GM21526 (cell line): ENCODE measurements at regions not wholly inside any gene's neighbourhood (a gene's known extent, or its start where the extent isn't known, plus 50 kb on each side); places are given as distances from the start of the nearest gene placed in this dataset.

Experiments used
- ATAC-seq: cut with Tn5 transposase; IDR thresholded peaks from one replicate; pipeline ENCODE4 v1.9.1; 2021; ENCODE audit warnings: moderate library complexity; ENCODE audit not compliant: unreplicated experiment, low FRiP score

- ATAC-seq: peak; percentile 90
Measured at GRCh38 chr6:99091985-99092384, 144.2 kb upstream of the FBXL4 start.

- ATAC-seq: no peak
Measured at GRCh38 chr6:99080191-99080590, 132.4 kb upstream of the FBXL4 start.

DNA sequence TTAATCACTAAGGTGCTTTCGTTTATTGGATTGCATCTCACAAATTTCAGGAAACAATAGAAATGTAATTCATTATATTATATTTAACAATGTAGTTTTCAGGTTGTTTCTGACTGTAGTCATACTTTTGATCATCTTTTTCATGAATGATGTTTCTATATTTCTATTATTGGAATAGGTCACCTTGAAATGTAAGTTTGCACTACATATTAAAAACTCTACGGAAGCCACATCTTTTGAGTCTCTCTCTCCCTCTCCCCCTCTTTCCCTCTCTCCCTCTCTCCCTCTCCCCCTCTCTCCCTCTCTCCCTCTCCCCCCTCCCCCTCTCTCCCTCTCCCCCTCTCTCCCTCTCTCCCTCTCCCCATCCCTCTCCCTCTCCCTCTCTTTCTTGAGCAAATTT lies 131.3 kb upstream of the FBXL4 start:
- no peak for ATAC-seq

GRCh38 chr6:99073223-99073622 lies 125.5 kb upstream of the FBXL4 start:
- no peak for ATAC-seq

GRCh38 chr6:99066044-99066443 lies 118.3 kb upstream of the FBXL4 start:
- no peak for ATAC-seq

- ATAC-seq: no peak
Measured at GRCh38 chr6:99064834-99065233, 117.1 kb upstream of the FBXL4 start.

DNA sequence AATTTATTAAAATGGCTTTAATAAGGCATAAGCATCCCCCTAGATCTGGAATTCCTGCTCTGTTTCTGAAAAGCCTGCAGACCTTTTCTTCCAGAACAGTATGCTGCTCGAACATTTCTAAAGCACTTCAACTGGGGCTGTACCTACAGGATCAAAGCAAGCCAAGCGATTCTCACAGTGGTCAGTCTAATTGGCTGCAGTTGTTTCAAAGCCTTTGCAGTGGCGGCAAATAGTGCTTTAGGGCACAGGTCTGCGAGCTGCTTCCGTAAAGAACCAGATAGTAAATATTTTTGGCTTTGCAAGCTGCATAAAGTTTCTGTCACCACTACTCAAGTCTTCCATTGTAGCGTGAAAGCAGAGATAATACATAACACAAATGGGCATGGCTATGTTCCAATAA lies 88.9 kb upstream of the FBXL4 start:
- ATAC-seq: no peak

GRCh38 chr6:99032396-99032795 lies 84.7 kb upstream of the FBXL4 start:
- no peak for ATAC-seq

DNA sequence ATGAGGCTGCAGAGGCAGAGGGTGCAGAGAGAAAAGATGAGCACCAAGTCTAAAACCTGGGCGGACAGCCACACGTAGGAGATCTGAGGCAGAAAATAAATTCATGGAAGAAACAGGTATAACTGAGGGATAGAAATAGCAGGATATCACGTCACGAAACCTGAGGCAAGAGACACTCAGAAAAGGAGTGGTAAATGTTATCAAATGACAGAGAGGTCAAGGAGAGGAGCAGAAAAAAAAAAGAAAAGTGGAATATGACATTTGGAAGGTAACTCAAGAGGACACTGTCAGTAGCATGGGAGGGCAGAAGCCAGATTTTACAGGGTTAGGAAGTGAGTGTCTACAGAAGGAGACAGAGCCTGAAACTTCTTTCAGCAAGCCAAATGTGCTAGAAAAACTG lies 84.2 kb upstream of the FBXL4 start:
- ATAC-seq: no peak

DNA sequence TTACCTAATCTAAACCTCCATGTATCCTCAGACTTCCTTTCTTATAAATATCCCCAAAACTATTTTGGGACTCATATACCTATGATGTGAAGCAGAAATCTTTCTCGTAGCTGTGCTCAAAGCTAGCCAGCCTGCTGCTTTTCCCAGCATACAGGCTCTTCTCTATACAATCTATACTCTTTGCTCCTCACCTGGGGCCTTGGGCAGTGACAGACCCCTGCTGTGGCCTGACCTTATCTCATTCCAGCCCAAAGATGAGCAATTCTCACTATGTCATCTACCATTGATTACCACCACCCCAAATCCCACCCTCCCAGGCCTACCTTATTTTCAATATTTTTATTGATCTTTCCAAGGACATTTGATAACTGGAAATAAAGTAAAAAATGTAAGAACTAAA lies 83.2 kb upstream of the FBXL4 start:
- no peak for ATAC-seq

- ATAC-seq: no peak
Measured at GRCh38 chr6:99026135-99026534, 78.4 kb upstream of the FBXL4 start.

DNA sequence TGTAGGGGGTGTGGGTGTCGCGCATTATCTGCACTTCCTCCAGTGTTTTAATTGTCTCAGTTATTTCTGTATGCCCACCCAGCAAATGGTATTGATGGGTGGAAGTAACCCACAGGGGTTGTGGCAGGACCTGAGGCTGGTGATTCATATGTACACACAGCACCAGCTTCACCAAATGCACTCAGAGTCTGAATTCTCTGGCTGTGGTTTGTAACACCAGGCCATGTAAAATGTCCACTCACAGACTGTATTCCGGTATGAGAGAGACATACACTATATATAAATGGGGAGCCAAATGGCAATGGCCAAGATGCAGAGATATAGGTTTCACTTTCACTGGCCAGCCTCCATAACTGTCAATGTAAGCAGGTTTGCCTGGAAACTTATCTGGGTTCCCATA lies 76.3 kb upstream of the FBXL4 start:
- ATAC-seq: no peak

DNA sequence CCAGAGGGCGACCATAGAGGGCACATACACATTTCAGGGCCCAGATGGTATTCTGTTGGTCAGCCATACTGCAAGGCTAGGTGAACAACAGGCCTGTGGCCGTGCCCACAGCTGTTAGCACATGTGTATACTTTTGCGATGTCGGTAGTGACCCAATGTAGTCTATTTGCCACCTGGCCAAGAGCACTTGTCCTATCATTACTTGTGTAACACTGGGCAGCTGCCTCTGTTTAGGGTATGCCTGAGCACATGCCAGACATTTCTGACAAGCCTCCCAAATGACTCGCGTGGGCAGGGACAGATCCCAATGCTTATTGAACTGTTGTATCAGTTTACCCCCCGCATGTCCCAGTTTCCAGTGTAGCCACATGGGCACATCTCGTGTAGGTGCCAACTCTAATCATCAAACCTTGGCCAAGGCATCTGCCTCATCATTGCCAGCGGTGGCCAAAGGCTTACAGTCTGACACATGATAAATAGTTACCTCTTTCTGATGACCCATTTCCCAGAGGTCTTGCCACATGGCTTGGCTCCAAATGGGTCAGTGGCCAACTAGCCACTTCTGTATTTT lies 74.4 kb upstream of the FBXL4 start:
- ATAC-seq: no peak

DNA sequence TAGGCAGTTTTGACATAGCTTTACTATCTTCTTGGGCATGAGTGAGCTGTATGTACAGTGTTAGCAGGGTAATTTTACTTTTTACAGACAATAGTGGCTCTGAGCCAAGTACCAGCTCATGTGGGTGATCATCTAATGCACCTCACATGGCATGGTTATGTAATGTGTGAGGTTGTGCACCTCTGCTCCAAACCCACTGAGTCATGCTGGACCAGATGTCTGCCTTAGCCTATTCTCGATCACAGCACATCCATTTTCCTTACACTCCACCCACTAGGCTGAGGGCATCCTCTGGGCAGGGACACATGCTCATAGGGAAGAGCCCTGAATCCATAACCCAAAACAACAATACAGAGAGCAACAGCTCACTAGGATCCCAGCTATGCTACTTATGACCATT lies 71.6 kb upstream of the FBXL4 start:
- no peak for ATAC-seq

DNA sequence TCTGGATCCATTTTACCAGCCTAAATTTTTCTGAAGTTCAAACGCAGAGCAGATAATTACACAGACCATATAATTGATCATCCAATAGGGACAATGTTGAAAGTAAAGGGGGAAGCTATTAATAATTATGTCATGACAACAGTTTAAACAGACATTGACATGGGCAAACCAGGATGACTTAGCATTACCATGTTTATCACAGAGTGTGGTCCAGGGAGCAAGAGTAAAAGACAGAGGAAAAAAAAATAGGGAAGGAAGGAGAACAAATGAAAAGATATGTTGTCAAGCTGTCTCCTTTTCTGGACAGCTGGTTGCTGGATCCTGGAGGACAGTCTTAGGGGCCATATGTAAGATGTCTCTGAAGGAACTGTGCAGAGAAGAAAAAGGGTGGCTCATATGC lies 69.4 kb upstream of the FBXL4 start:
- no peak for ATAC-seq

DNA sequence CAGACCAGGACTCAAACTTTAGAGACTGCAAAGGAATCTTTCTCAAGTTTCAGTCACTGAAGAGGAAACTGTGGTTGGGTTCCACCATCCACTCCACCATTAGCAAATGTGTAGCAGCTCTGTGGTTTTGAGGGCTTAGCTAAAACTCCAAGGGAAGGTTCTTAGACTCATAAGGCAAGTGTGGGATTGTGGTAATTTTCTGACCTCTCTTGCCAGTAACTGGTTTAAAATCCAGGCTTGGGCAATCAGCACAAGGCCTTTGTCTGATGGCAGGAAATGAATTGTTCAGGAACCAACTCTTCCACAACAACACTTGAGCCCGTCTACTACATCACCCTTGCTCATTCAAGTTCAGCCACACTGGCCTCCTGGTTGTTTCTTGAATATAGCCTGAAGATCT lies 68.6 kb upstream of the FBXL4 start:
- ATAC-seq: no peak

- no peak for ATAC-seq
Measured at GRCh38 chr6:99014061-99014460, 66.3 kb upstream of the FBXL4 start.

GRCh38 chr6:99013661-99014060 lies 65.9 kb upstream of the FBXL4 start:
- ATAC-seq: no peak

DNA sequence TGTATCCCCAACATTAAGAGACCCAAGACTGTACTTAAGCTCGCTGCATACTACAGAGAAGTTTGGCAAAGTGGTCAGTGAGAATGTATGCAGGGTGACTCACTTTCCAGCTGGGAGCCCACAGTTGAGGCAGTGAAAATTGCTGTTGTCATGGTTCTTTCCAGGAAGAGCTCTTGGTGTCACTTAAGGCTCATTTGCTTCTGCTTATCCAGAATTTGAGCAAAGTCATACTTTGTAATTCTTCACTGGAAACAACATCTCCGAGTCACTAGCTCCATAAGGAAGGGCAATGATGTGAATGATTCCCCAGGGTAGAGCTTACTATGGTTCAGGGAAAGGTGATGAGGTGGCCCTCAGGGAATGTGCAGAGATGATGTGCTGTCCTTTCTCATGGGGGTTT lies 65.4 kb upstream of the FBXL4 start:
- ATAC-seq: no peak

GRCh38 chr6:99011151-99011550 lies 63.4 kb upstream of the FBXL4 start:
- ATAC-seq: no peak

- ATAC-seq: no peak
Measured at GRCh38 chr6:99002831-99003230, 55.1 kb upstream of the FBXL4 start.

- no peak for ATAC-seq
Measured at GRCh38 chr6:98998103-98998502, 50.4 kb upstream of the FBXL4 start.
